ENCODE measurements at regions not wholly inside any gene's neighbourhood (a gene's known extent, or its start where the extent isn't known, plus 50 kb on each side); places are given as distances from the start of the nearest gene placed in this dataset.

DNA sequence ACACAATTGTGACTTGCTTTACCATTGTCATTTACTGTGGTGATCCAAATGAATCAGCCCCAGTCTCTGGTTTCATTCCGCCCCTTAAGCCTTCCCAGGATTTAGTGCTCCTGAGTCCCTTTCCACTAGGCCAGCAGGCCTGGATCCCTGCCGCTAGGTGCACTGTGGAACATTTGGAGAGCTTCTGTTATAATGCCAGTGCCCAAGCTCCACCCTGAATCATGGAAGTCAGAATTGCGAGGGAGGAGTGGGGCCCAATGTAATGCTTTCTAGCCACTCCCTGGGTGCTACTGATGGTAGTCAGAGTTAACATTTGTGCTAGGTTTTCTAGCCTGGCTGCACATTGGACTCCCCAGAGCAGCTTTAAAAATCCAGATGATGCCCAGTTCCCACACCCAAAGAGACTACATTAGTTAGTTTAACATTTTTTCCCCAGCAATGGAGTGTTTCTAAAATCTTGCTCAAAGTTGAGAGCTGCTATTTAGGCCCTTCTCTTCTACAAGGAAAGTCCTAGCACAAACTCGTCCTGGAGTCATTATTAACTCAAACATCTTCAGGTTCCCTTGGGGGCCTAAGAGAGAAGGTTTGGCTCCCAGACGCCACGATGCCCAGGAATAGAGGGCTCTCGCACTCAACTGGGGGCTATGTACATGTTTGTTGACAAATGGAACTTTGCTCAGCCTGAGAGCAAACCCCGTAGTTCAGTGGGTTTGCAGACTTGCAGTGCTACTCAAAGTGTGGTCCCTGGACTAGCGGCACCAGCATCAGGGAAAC is 366.7 kb upstream of the PROK2 start:
- DNase-seq (ENCODE audit: low spot score): no peak
- TF ChIP-seq, protein P1, sequence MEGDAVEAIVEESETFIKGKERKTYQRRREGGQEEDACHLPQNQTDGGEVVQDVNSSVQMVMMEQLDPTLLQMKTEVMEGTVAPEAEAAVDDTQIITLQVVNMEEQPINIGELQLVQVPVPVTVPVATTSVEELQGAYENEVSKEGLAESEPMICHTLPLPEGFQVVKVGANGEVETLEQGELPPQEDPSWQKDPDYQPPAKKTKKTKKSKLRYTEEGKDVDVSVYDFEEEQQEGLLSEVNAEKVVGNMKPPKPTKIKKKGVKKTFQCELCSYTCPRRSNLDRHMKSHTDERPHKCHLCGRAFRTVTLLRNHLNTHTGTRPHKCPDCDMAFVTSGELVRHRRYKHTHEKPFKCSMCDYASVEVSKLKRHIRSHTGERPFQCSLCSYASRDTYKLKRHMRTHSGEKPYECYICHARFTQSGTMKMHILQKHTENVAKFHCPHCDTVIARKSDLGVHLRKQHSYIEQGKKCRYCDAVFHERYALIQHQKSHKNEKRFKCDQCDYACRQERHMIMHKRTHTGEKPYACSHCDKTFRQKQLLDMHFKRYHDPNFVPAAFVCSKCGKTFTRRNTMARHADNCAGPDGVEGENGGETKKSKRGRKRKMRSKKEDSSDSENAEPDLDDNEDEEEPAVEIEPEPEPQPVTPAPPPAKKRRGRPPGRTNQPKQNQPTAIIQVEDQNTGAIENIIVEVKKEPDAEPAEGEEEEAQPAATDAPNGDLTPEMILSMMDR (conservative IDR thresholded peaks at IDR 0.05; ENCODE audit: low read depth): no peak
- POLR2A ChIA-PET (ENCODE audit: low non-redundant PET): no interaction called here
- CTCF ChIA-PET: no interaction called here
- H3K27ac ChIP-seq: no peak overlapping the region

DNA sequence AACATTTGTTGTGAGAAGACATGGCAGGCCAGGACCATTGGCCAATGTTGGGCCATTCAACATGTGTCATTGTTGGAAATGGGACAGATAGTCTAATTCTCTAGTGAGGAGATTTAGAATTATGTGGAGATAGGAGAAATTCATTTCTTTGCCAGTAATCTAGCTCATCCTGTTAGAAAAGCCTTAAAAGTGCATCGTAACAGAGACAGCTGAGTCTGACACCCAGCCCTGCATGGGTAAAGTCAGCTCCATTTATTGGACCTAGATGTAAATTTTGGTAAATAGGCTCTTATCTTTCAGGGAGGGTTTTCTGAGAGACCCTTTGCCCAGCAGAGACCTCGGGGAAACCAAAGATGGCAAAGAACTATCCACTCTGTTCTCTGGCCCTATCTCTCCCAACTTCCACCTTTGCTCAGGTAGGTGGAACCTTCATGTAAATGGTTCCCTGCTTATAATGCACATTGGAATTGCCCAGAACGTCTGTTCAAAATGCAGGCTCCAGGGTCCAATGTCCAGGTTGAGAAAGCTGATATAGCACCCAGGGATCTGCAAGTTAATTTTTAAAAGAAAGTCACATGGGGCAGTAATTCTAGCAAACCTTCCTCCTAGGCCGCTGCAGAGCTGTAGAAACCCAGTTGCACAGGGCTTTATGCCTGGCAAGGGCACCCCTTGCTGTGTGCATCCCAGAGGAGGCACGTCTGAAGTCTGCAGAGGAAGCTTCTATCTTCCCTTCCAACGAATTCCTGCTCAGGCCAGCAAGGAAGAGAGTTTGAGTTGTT is 365.9 kb upstream of the PROK2 start:
- H3K27ac ChIP-seq: no peak overlapping the region
- CTCF ChIA-PET: no interaction called here
- TF ChIP-seq, protein P1 (conservative IDR thresholded peaks at IDR 0.05; ENCODE audit: low read depth): no peak

DNA sequence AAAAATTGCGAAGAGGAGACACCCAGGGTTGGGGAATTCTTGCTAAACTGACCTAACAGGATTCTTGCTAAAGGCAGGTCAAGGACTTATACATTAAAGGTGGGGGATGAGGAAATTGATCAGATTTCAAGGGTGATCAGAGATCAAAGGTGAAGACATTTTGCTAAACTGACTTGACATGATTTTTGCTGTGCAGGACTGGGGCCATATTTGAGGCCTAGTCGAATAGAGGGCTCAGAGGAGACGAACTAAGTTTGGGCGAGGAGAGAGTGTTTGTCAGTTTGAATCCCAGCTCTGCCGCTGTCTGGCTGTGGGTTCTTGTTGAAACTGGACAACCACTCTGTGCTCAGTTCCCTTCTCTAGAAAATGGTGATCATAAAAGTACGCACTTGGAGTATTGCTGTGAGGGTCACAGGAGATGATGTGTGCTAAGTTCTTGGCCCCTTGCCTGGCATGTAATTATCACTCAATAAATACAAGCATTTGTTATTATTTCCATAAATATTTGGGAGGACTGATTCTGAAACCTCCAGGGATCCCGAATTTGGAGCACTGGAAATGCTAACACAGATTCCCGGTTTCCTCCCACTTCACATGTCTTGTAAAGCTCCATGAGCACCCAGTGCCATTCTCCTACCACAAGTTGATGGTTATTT is 364.8 kb upstream of the PROK2 start:
- TF ChIP-seq, protein P1 (conservative IDR thresholded peaks at IDR 0.05; ENCODE audit: low read depth): no peak
- CTCF ChIA-PET: no interaction called here
- H3K27ac ChIP-seq: no peak overlapping the region
- POLR2A ChIA-PET (ENCODE audit: low non-redundant PET): no interaction called here
- DNase-seq (ENCODE audit: low spot score): no peak

More for the DNA sequence above, 365.9 kb upstream of the PROK2 start:
- POLR2A ChIA-PET (ENCODE audit: low non-redundant PET): no interaction called here
- DNase-seq (ENCODE audit: low spot score): no peak

DNA sequence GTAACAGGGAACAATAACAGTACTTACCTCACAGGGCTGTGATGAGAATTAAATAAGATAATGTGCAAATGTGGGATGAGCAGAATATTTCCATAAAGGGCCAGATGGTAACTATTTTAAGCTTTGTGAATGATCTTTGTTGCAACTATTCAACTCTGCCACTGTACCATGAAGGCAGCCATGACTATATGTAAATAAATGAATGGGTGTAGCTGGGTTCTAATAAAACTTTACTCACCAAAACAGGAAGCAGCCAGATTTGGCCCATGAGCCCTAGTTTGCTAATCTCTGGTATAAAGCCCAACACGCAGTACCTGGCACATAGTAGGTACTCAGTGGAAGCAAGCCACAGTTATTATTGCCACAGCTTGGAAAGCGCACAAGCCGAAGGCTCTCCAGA is 362.7 kb upstream of the PROK2 start:
- TF ChIP-seq, protein P1 (conservative IDR thresholded peaks at IDR 0.05; ENCODE audit: low read depth): no peak
- POLR2A ChIA-PET (ENCODE audit: low non-redundant PET): no interaction called here

DNA sequence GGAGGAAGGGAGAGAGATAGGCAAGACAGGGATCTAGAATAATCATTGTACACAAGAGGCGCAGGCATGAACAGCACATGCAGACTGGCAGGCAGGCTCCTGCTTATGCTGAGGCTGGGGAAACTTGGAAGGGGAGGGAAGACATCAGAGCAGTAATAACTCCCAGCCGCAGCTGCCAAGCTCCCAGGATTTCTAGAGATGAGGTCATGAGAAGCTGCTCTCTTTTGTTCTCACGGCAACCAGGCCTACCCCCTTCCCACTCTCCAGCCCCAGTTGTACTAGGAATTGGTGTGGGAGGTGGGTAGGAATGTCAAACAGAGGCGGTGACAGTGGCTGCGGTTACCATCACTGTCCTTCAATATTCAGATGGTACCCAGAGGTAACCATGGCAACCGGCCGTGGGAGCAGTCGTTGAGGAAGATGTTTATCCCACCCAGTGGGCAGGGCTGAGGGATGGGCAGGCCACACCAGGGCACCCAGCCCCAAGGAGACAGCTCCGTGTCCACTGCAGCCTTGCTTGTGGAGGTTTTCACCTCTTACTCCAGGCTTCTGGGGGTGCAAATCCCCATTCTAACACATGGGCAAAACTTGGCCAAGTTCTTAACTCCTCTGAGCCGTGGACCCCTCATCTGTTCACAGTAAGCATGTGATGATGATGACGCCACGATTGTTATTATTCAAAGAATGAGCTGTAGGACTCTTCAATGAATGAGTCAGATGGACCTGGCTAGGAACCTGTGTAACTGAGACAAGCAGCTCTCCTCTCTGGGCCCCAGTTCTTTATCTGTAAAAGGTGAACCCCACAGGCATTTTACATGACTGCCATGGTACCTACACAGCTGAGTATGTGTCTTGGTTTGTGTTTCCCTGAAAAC is 360.8 kb upstream of the PROK2 start:
- POLR2A ChIA-PET (ENCODE audit: low non-redundant PET): no interaction called here
- no peak for DNase-seq (ENCODE audit: low spot score)
- CTCF ChIA-PET: interaction anchor here (0.5 to 0.6 kb wide), 2 partner anchors 12 to 13 kb away, joined by 3 read pairs; no protein-coding TSS in a partner anchor

More for the DNA sequence above, 362.7 kb upstream of the PROK2 start:
- no peak overlapping the region for H3K27ac ChIP-seq
- no peak for DNase-seq (ENCODE audit: low spot score)
- CTCF ChIA-PET: no interaction called here

More for the DNA sequence above, 360.8 kb upstream of the PROK2 start:
- no peak overlapping the region for H3K27ac ChIP-seq
- TF ChIP-seq, protein P1 (conservative IDR thresholded peaks at IDR 0.05; ENCODE audit: low read depth): no peak
